ENCODE measurements at regions not wholly inside any gene's neighbourhood (a gene's known extent, or its start where the extent isn't known, plus 50 kb on each side); places are given as distances from the start of the nearest gene placed in this dataset.

DNA sequence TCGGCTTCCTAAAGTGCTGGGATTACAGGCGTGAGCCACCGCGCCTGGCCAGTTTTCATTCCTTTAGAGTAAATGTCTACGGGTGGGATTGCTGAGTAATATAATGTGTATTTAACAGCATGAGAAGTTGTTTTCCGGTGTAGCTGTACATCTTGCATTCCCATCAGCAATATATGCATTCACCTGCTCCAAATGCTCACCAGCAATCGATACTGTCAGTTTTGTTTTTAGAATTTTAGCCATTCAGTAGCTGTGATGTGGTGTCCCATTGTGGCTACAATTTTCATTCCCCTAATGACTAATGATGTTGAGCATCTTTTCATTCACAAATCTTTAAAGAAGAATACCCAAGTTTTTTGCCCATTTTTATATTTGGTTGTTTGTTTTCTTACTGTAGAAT, 134.8 kb upstream of the RGMA start:
- TF ChIP-seq SP1 (CRISPR knock-in tag; conservative IDR thresholded peaks at IDR 0.05) (no peak), ZNF138 (CRISPR knock-in tag; conservative IDR thresholded peaks at IDR 0.05) (no peak), GABPB1 (CRISPR knock-in tag; IDR thresholded peaks at IDR 0.05) (no peak), CREB1 (CRISPR knock-in tag; IDR thresholded peaks at IDR 0.05) (no peak), MAX (CRISPR knock-in tag; IDR thresholded peaks at IDR 0.05) (no peak), NR2C2 (CRISPR knock-in tag; IDR thresholded peaks at IDR 0.05) (no peak), ARID4B (CRISPR knock-in tag; IDR thresholded peaks at IDR 0.05; ENCODE audit: borderline replicate concordance) (no peak), FOXP1 (CRISPR knock-in tag; IDR thresholded peaks at IDR 0.05; ENCODE audit: borderline replicate concordance) (no peak)
- TF ChIP-seq, protein P1, sequence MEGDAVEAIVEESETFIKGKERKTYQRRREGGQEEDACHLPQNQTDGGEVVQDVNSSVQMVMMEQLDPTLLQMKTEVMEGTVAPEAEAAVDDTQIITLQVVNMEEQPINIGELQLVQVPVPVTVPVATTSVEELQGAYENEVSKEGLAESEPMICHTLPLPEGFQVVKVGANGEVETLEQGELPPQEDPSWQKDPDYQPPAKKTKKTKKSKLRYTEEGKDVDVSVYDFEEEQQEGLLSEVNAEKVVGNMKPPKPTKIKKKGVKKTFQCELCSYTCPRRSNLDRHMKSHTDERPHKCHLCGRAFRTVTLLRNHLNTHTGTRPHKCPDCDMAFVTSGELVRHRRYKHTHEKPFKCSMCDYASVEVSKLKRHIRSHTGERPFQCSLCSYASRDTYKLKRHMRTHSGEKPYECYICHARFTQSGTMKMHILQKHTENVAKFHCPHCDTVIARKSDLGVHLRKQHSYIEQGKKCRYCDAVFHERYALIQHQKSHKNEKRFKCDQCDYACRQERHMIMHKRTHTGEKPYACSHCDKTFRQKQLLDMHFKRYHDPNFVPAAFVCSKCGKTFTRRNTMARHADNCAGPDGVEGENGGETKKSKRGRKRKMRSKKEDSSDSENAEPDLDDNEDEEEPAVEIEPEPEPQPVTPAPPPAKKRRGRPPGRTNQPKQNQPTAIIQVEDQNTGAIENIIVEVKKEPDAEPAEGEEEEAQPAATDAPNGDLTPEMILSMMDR (IDR thresholded peaks at IDR 0.05) = no peak
